ENCODE measurements at regions not wholly inside any gene's neighbourhood (a gene's known extent, or its start where the extent isn't known, plus 50 kb on each side); places are given as distances from the start of the nearest gene placed in this dataset.

DNA sequence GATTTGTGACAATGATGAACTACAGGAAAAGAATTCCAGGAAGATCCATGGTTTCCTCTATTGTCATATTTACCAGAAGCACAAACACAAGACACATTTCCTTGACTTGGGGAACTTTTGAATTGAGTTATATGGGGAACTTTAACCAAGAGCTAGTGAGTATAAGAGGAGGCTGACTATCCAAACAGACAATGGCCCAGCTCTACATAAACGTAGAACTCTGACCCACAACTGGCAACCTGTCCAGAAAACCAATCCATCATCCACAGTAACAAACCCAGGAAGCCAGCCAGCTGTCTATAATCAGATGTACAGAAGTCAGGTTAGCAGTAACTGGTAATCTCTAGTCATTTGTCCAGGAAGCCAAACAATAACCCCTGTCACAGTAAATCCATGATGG is 167.0 kb upstream of the CPEB2 start:
- no peak for TF ChIP-seq POLR2AphosphoS5 (IDR thresholded peaks at IDR 0.05)
- TF ChIP-seq, protein P1, sequence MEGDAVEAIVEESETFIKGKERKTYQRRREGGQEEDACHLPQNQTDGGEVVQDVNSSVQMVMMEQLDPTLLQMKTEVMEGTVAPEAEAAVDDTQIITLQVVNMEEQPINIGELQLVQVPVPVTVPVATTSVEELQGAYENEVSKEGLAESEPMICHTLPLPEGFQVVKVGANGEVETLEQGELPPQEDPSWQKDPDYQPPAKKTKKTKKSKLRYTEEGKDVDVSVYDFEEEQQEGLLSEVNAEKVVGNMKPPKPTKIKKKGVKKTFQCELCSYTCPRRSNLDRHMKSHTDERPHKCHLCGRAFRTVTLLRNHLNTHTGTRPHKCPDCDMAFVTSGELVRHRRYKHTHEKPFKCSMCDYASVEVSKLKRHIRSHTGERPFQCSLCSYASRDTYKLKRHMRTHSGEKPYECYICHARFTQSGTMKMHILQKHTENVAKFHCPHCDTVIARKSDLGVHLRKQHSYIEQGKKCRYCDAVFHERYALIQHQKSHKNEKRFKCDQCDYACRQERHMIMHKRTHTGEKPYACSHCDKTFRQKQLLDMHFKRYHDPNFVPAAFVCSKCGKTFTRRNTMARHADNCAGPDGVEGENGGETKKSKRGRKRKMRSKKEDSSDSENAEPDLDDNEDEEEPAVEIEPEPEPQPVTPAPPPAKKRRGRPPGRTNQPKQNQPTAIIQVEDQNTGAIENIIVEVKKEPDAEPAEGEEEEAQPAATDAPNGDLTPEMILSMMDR (IDR thresholded peaks at IDR 0.05) = no peak

Measured in esophagus muscularis mucosa (tissue), 3 donors.